ENCODE measurements at regions not wholly inside any gene's neighbourhood (a gene's known extent, or its start where the extent isn't known, plus 50 kb on each side); places are given as distances from the start of the nearest gene placed in this dataset.

DNA sequence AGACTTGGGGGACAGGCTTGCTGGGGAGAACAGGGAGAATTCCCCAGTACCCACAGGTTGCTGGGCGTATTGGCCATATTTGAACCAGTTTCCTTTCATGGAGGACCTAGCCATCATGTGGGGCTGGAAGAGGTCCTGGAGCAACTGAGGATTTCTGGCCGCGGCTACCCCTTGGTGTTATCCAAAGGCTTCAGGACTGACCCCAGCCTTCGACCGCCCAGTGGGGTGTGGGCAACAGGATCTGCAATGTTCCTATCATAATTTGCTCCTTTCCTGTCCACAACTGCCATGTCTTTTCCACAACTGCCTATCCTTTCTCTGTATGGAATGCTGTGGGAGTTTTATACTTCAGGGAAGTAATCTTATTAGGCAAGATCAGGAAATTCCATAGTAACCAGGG is 1053.6 kb upstream of the SLC39A10 start:
- H3K27me3 ChIP-seq (replicated peaks in 2 of 5; ENCODE audit: control insufficient read depth in 4 of 5, insufficient read depth in 5 of 5, low read length in 4 of 5): no peaks in the 10 kb centered on the region
- H3K36me3 ChIP-seq (ENCODE audit: control insufficient read depth in 4 of 4, insufficient read depth in 4 of 4, low read length in 3 of 4): no peaks in the 10 kb centered on the region
- no peak overlapping the region for H3K4me3 ChIP-seq (ENCODE audit: control insufficient read depth in 1 of 7, extremely low read depth in 1 of 7, insufficient read depth in 4 of 7, low read depth in 2 of 7, low read length in 6 of 7)
- DNase-seq: no peak
- peaks cover 0 to 14% (median 5%) of the 10 kb centered on the region in 5 experiments for H3K9me3 ChIP-seq (ENCODE audit: control extremely low read depth in 1 of 5, control insufficient read depth in 4 of 5, insufficient read depth in 2 of 5, low read depth in 1 of 5, low read length in 4 of 5)
- H3K27ac ChIP-seq (ENCODE audit: insufficient read depth in 1 of 2, low read depth in 1 of 2, low read length in 2 of 2, poor library complexity in 1 of 2, severe bottlenecking in 2 of 2): no peak overlapping the region
- 100% methylated on average over 3 of the region's 5 CpGs for WGBS (ENCODE audit: insufficient coverage)
- CTCF ChIA-PET: no interaction called here
- POLR2A ChIA-PET: no interaction called here
- H3K4me1 ChIP-seq (ENCODE audit: control extremely low read depth in 1 of 4, control insufficient read depth in 4 of 4, insufficient read depth in 4 of 4, low read length in 3 of 4): no peaks in the 10 kb centered on the region

DNA sequence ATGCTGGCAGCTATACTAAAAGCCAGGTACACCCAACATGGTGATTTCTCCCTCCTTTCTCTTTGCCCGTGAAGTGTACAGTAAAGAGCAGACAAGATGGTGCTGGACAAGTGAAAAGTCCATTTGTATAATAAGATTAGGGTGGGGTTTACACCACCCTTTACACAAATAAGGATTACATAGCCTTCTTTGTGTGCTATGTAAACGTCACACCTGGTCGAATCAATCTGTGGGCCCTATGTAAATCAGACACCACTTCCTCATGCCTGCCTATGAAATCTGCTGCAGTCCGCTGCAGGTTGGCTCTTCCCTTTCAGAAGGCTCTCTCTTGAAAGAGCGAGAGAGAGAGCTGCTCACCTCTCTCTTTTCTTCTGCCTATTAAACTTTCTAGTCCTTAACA is 1054.3 kb upstream of the SLC39A10 start:
- CTCF ChIA-PET: no interaction called here
- DNase-seq: no peak
- no peak overlapping the region for H3K27ac ChIP-seq (ENCODE audit: insufficient read depth in 1 of 2, low read depth in 1 of 2, low read length in 2 of 2, poor library complexity in 1 of 2, severe bottlenecking in 2 of 2)
- H3K27me3 ChIP-seq (replicated peaks in 2 of 5; ENCODE audit: control insufficient read depth in 4 of 5, insufficient read depth in 5 of 5, low read length in 4 of 5): no peaks in the 10 kb centered on the region
- no peak overlapping the region for H3K4me3 ChIP-seq (ENCODE audit: control insufficient read depth in 1 of 7, extremely low read depth in 1 of 7, insufficient read depth in 4 of 7, low read depth in 2 of 7, low read length in 6 of 7)
- POLR2A ChIA-PET: no interaction called here
- no peaks in the 10 kb centered on the region for H3K36me3 ChIP-seq (ENCODE audit: control insufficient read depth in 4 of 4, insufficient read depth in 4 of 4, low read length in 3 of 4)
- H3K9me3 ChIP-seq (ENCODE audit: control extremely low read depth in 1 of 5, control insufficient read depth in 4 of 5, insufficient read depth in 2 of 5, low read depth in 1 of 5, low read length in 4 of 5): peaks cover 0 to 14% (median 5%) of the 10 kb centered on the region in 5 experiments
- no peaks in the 10 kb centered on the region for H3K4me1 ChIP-seq (ENCODE audit: control extremely low read depth in 1 of 4, control insufficient read depth in 4 of 4, insufficient read depth in 4 of 4, low read length in 3 of 4)
- WGBS (ENCODE audit: insufficient coverage): 93% methylated on average over 4 of the region's 5 CpGs

DNA sequence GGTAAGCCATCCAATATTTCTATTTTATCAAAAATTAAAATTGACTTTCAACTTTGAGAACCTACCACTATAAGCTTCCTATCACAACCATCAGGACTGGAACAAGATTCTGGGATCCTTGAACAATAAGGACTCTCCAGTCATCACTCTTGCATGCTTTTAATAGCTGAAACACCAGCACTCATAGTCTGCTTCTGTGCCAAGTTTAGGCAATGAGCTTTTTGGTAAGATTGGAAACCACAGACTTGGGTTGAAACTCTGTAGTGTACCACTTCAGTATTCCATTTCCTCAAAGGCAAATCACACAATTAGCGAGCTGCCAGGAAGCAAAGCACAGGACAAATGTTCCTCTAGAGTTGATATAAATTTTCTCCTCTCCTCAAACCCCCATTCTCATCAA is 1065.8 kb upstream of the SLC39A10 start:
- no peaks in the 10 kb centered on the region for H3K9me3 ChIP-seq (ENCODE audit: control extremely low read depth in 1 of 5, control insufficient read depth in 4 of 5, insufficient read depth in 2 of 5, low read depth in 1 of 5, low read length in 4 of 5)
- DNase-seq: no peak
- H3K4me1 ChIP-seq (ENCODE audit: control extremely low read depth in 1 of 4, control insufficient read depth in 4 of 4, insufficient read depth in 4 of 4, low read length in 3 of 4): no peaks in the 10 kb centered on the region
- H3K4me3 ChIP-seq (ENCODE audit: control insufficient read depth in 1 of 7, extremely low read depth in 1 of 7, insufficient read depth in 4 of 7, low read depth in 2 of 7, low read length in 6 of 7): no peak overlapping the region
- no peaks in the 10 kb centered on the region for H3K27me3 ChIP-seq (replicated peaks in 2 of 5; ENCODE audit: control insufficient read depth in 4 of 5, insufficient read depth in 5 of 5, low read length in 4 of 5)
- H3K36me3 ChIP-seq (ENCODE audit: control insufficient read depth in 4 of 4, insufficient read depth in 4 of 4, low read length in 3 of 4): no peaks in the 10 kb centered on the region
- 83% methylated on average over 1 of the region's 1 CpG for WGBS (ENCODE audit: insufficient coverage)
- CTCF ChIA-PET: no interaction called here
- POLR2A ChIA-PET: interaction anchor here (0.5 to 0.7 kb wide), 2 partner anchors 13 to 331 kb away, joined by 3 to 4 read pairs; no protein-coding TSS in a partner anchor
- no peak overlapping the region for H3K27ac ChIP-seq (ENCODE audit: insufficient read depth in 1 of 2, low read depth in 1 of 2, low read length in 2 of 2, poor library complexity in 1 of 2, severe bottlenecking in 2 of 2)

DNA sequence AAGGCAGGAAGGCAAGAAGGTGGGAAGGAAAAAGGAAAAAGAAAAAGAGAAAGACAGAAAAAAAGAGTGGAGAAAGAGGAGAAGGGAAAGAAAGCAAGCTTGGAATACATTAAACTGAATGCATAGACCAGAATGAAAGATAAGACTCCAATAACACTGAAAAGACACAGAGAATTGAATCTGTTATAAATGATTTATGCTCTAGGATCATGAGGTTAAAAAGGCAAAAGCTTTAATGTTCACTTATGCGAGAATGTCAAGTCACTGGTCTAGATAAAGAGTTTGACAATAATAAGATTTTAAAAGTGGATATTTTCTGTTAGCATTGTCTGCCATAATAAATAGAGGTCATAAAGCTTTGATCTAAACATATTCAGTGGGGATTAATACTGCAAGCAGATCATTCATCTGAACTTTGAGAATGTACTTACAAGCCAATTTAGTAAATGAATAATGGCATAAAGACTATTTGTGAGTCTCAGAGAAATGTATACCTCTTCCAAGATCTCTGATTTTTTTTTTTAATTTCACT is 1069.2 kb upstream of the SLC39A10 start:
- 100% methylated on average over 1 of the region's 1 CpG for WGBS (ENCODE audit: insufficient coverage)
- ChIA-PET CTCF (no interaction called here), POLR2A (no interaction called here)
- Histone ChIP-seq H3K9me3 (ENCODE audit: control extremely low read depth in 1 of 5, control insufficient read depth in 4 of 5, insufficient read depth in 2 of 5, low read depth in 1 of 5, low read length in 4 of 5) (no peaks in the 10 kb centered on the region), H3K36me3 (ENCODE audit: control insufficient read depth in 4 of 4, insufficient read depth in 4 of 4, low read length in 3 of 4) (no peaks in the 10 kb centered on the region), H3K27me3 (replicated peaks in 2 of 5; ENCODE audit: control insufficient read depth in 4 of 5, insufficient read depth in 5 of 5, low read length in 4 of 5) (no peaks in the 10 kb centered on the region), H3K4me3 (ENCODE audit: control insufficient read depth in 1 of 7, extremely low read depth in 1 of 7, insufficient read depth in 4 of 7, low read depth in 2 of 7, low read length in 6 of 7) (no peak overlapping the region), H3K27ac (ENCODE audit: insufficient read depth in 1 of 2, low read depth in 1 of 2, low read length in 2 of 2, poor library complexity in 1 of 2, severe bottlenecking in 2 of 2) (no peak overlapping the region), H3K4me1 (ENCODE audit: control extremely low read depth in 1 of 4, control insufficient read depth in 4 of 4, insufficient read depth in 4 of 4, low read length in 3 of 4) (no peaks in the 10 kb centered on the region)
- DNase-seq: no peak

DNA sequence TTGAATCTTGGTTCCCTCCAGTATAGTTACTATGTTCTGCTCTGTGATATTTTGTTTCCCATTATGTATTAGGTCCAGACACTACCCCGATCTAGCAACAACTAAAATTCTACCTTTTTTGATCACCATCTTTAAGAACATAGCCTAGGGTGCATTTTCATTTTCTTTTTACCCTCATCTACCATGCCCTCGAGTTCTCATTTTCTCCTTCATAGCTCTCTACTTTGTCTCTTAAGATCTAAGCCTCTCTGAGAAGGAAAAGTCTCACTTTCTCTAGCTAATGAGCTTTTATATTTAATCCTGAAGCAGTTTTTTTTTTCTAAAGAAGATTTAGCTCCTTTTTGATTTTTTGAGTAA is 1089.4 kb upstream of the SLC39A10 start:
- no peaks in the 10 kb centered on the region for H3K36me3 ChIP-seq (ENCODE audit: control insufficient read depth in 4 of 4, insufficient read depth in 4 of 4, low read length in 3 of 4)
- CTCF ChIA-PET: no interaction called here
- no peak overlapping the region for H3K27ac ChIP-seq (ENCODE audit: insufficient read depth in 1 of 2, low read depth in 1 of 2, low read length in 2 of 2, poor library complexity in 1 of 2, severe bottlenecking in 2 of 2)
- H3K27me3 ChIP-seq (replicated peaks in 2 of 5; ENCODE audit: control insufficient read depth in 4 of 5, insufficient read depth in 5 of 5, low read length in 4 of 5): no peaks in the 10 kb centered on the region
- H3K4me1 ChIP-seq (ENCODE audit: control extremely low read depth in 1 of 4, control insufficient read depth in 4 of 4, insufficient read depth in 4 of 4, low read length in 3 of 4): no peaks in the 10 kb centered on the region
- no peak for DNase-seq
- H3K9me3 ChIP-seq (ENCODE audit: control extremely low read depth in 1 of 5, control insufficient read depth in 4 of 5, insufficient read depth in 2 of 5, low read depth in 1 of 5, low read length in 4 of 5): no peaks in the 10 kb centered on the region
- POLR2A ChIA-PET: interaction anchor here (1.3 kb wide), 1 partner anchor 8 kb away, joined by 3 read pairs; no protein-coding TSS in a partner anchor
- H3K4me3 ChIP-seq (ENCODE audit: control insufficient read depth in 1 of 7, extremely low read depth in 1 of 7, insufficient read depth in 4 of 7, low read depth in 2 of 7, low read length in 6 of 7): no peak overlapping the region
- 90% methylated on average over 2 of the region's 2 CpGs for WGBS (ENCODE audit: insufficient coverage)

DNA sequence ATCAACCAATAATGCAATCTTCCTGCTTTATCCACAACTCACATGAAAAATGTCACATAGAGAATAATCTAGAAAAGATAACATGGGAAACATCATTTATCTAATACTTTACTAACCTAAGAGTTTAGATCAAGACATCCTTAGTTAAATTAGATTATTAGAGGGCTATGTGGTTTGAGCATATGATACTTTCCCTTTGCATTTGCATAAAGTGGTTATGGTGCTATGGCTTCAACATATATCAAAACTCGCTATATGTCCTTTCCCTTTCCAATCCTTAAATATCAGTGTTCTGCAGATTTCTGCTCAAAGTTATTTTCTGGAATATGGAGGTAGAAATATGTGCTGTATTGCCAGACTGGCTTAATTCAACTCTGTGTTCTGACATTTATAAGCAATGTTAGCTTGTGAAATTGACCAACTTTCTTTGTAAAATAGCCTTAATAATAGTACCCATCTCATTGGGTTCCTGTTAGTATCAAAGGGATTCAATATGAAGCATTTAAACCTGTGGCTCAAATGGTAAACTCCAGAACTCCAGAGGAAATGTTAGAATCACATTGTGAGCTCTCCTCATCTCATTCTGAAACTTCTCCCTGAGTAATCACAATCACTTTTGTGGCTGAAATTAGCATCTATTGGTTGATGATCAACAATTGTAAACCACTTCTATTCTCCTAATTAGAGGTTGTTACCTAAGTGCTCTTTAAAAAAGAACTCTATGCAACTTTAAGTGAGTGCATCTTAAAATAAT is 1089.9 kb upstream of the SLC39A10 start:
- ChIA-PET POLR2A (no interaction called here), CTCF (no interaction called here)
- Histone ChIP-seq H3K27me3 (replicated peaks in 2 of 5; ENCODE audit: control insufficient read depth in 4 of 5, insufficient read depth in 5 of 5, low read length in 4 of 5) (no peaks in the 10 kb centered on the region), H3K4me3 (ENCODE audit: control insufficient read depth in 1 of 7, extremely low read depth in 1 of 7, insufficient read depth in 4 of 7, low read depth in 2 of 7, low read length in 6 of 7) (no peak overlapping the region), H3K27ac (ENCODE audit: insufficient read depth in 1 of 2, low read depth in 1 of 2, low read length in 2 of 2, poor library complexity in 1 of 2, severe bottlenecking in 2 of 2) (no peak overlapping the region), H3K4me1 (ENCODE audit: control extremely low read depth in 1 of 4, control insufficient read depth in 4 of 4, insufficient read depth in 4 of 4, low read length in 3 of 4) (no peaks in the 10 kb centered on the region), H3K36me3 (ENCODE audit: control insufficient read depth in 4 of 4, insufficient read depth in 4 of 4, low read length in 3 of 4) (no peaks in the 10 kb centered on the region), H3K9me3 (ENCODE audit: control extremely low read depth in 1 of 5, control insufficient read depth in 4 of 5, insufficient read depth in 2 of 5, low read depth in 1 of 5, low read length in 4 of 5) (no peaks in the 10 kb centered on the region)
- whole genome bisulfite sequencing (ENCODE audit: insufficient coverage): no CpG with 5 or more reads among the region's 1 CpG
- DNase-seq: no peak

DNA sequence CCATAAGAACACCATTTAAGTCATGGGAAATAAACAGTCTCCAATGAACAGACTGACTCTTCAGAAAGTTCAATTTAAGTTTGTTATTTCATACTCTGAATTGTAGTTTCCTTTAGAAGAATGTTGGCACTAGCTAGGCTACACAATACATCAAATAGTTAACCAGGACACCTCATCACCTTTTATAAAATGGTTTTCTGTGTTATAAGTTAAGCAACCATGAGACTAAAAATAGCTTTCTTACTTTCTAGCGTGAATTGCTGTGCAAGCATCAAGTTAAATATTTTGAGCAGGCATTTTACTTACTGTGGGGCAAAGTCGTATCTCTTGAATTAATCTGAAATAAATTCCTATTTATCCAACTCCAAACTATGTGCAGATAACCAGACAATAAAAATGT is 1092.6 kb upstream of the SLC39A10 start:
- ChIA-PET CTCF (no interaction called here), POLR2A (no interaction called here)
- H3K27ac ChIP-seq (ENCODE audit: insufficient read depth in 1 of 2, low read depth in 1 of 2, low read length in 2 of 2, poor library complexity in 1 of 2, severe bottlenecking in 2 of 2): no peak overlapping the region
- peaks cover 0 to 2% (median 0%) of the 10 kb centered on the region in 5 experiments for H3K9me3 ChIP-seq (ENCODE audit: control extremely low read depth in 1 of 5, control insufficient read depth in 4 of 5, insufficient read depth in 2 of 5, low read depth in 1 of 5, low read length in 4 of 5)
- WGBS (ENCODE audit: insufficient coverage): no CpG with 5 or more reads among the region's 2 CpGs
- no peaks in the 10 kb centered on the region for H3K4me1 ChIP-seq (ENCODE audit: control extremely low read depth in 1 of 4, control insufficient read depth in 4 of 4, insufficient read depth in 4 of 4, low read length in 3 of 4)
- no peak for DNase-seq
- no peak overlapping the region for H3K4me3 ChIP-seq (ENCODE audit: control insufficient read depth in 1 of 7, extremely low read depth in 1 of 7, insufficient read depth in 4 of 7, low read depth in 2 of 7, low read length in 6 of 7)
- H3K36me3 ChIP-seq (ENCODE audit: control insufficient read depth in 4 of 4, insufficient read depth in 4 of 4, low read length in 3 of 4): no peaks in the 10 kb centered on the region
- H3K27me3 ChIP-seq (replicated peaks in 2 of 5; ENCODE audit: control insufficient read depth in 4 of 5, insufficient read depth in 5 of 5, low read length in 4 of 5): no peaks in the 10 kb centered on the region

Data from common myeloid progenitor, CD34-positive (primary cell).